ENCODE measurements at regions not wholly inside any gene's neighbourhood (a gene's known extent, or its start where the extent isn't known, plus 50 kb on each side); places are given as distances from the start of the nearest gene placed in this dataset.

DNA sequence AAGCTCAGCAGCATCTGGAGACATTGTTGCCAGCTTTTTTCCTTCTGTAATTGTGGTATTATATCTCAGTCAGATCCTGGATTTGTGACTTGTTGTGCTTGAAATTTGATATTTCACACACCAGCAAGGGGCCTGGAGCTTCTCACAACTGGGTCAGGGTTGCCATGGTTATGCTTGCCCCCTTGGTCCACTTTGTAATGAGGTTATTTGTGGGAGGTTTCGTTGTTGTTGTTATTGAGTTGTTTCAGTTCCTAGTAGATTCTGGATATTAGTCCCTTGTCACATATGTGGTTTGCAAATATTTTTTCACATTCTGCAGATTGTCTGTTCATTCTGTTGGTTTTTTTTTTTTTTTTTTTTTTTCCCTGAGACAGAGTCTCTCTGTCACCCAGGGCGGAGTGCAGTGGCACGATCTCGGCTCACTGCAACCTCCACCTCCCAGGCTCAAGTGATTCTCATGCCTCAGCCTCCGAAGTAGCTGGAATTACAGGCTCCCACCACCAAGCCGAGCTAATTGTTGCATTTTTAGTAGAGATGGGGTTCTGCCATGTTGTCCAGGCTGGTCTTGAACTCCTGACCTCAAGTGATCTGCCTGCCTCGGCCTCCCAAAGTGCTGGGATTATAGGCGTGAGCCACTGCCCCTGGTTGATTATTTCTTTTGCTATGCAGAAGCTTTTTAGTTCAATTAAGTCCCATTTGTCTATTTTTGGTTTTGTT lies 80.6 kb upstream of the ETV6 start:
- DNase-seq: no peak

DNA sequence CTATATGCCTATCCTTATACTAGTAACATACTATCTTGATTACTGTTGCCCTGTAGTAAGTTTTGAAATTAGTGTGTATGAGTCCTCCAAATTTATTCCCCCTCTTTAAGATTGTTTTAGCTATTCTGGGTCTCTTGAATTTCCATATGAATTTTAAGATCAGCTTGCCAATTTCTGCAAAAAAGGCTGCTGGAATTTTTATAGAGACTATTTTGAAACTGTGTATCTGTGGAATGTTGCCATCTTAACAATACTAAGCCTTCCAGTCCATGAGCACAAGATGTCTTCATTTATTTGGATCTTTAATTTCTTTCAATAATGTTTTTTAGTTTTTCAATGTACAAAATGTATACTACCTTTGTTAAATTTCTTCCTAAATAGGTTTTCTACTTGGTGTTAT lies 79.8 kb upstream of the ETV6 start:
- DNase-seq: no peak

GRCh38 chr12:11573880-11574279 lies 75.6 kb upstream of the ETV6 start:
- no peak for DNase-seq

- DNase-seq: peak; percentile 17
Measured at GRCh38 chr12:11576104-11576503, 73.4 kb upstream of the ETV6 start.

DNA sequence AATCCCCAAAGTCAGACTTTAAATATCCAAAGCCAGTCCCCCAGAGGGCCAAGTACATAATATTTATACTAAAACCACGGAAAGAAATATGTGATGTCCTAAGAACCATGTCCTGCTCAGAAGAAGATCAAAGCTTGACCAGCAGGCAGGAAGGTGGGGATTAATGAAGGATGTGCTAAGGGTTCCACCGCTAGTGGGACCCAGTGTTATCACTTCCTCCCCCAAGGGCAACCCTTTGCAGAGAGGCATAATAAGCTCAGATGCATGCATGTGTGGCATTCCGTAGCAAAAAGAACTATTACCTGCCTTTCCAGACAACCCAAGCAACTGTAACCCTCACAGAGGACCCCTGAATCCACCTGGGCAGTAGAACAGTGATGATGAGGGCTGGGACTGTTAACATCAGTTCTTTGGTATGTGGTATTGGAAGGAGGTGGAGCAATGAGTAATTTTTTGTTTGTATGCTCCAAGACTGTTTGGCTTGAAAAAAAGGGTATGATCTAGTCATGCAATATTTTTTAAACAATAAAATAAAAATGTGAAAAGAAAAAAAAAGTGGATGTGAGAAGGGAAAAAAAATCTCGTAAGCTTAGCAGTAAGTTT lies 71.7 kb upstream of the ETV6 start:
- DNase-seq: no peak

GRCh38 chr12:11578461-11578993 lies 70.9 kb upstream of the ETV6 start:
- no peak for DNase-seq

- no peak for DNase-seq
Measured at GRCh38 chr12:11580125-11580751, 69.2 kb upstream of the ETV6 start.

GRCh38 chr12:11581179-11581755 lies 68.2 kb upstream of the ETV6 start:
- DNase-seq: peak; percentile 60

DNA sequence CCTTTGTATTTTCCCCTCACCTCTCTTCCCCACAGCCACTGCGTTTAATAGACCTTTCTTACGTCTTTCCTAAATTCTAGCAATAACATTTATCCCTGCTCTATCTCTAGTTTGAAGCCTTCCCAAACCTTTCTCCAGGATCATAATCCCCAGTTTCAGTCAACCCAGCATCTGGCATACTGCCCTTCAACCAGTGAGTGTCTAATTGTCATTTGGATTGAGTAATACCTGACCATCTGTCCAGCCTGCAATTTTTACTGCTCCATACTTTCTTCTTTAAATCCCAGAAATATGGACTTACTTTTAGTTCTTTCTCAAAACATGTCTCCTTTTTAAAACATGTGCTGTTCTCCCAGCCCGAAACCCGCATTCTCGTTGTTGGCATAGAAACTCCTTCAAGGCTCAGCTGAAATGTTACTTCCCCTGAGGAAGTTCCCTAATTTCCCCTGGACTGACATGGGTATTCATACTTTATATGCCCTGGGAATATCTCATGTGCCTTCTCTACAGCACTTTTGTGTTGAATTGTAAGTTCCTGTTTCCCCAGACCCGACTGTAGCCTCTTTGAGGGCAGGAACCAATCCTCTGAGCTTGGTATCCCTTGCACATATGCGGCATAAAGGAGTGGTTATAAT lies 65.1 kb upstream of the ETV6 start:
- no peak for DNase-seq

- no peak for DNase-seq
Measured at GRCh38 chr12:11592484-11592883, 57.0 kb upstream of the ETV6 start.

DNA sequence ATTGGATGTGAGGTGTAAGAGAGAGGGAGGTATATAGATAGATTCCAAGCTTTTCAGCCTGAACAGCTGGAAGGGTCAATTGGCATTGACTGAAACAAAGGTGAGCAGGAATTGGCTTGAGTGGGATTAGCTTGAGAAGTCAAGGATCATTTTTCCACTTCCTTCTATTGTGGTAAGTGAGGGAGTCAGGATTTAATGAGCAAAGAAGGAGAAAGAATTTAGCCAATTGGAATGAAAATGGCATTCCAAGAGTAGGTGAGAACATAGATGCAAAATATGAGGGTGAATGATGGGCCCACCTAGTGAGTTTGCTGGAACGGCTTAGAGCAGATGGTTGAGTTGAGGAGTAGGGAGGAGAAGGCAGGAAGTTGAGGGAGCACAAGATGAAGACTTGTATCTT lies 56.5 kb upstream of the ETV6 start:
- no peak for DNase-seq

GRCh38 chr12:11595080-11595479 lies 54.4 kb upstream of the ETV6 start:
- DNase-seq: no peak

- no peak for DNase-seq
Measured at GRCh38 chr12:11596141-11596540, 53.3 kb upstream of the ETV6 start.

GRCh38 chr12:11598900-11599299 lies 50.6 kb upstream of the ETV6 start:
- no peak for DNase-seq
